Prostate gland (tissue), 2 donors: ENCODE measurements at regions not wholly inside any gene's neighbourhood (a gene's known extent, or its start where the extent isn't known, plus 50 kb on each side); places are given as distances from the start of the nearest gene placed in this dataset.

Experiments used
- POLR2A ChIP-seq: fragments of 450-650 bp; IDR thresholded peaks from one replicate; pipeline ENCODE4 v1.6.1; 2016; ENCODE audit warnings: antibody characterized with exemption, mild to moderate bottlenecking
- POLR2AphosphoS5 ChIP-seq: sonication (generic); formaldehyde crosslinking; IDR thresholded peaks from one replicate; pipeline ENCODE4 v1.6.1; 2017; ENCODE audit warnings: antibody characterized with exemption
- TF ChIP-seq, protein P1 (sequence below), 4 experiments: fragments of 200-600 bp in 2 of 4; fragments of 450-650 bp in 2 of 4; sonication (generic) in 2 of 4; IDR thresholded peaks; 1 replicate in 3 of 4; 2 replicates in 1 of 4; pipeline ENCODE4 v1.5.1; 2016 to 2019; ENCODE audit warnings: antibody characterized with exemption in 4 of 4, mild to moderate bottlenecking in 2 of 4, moderate library complexity in 2 of 4

DNA sequence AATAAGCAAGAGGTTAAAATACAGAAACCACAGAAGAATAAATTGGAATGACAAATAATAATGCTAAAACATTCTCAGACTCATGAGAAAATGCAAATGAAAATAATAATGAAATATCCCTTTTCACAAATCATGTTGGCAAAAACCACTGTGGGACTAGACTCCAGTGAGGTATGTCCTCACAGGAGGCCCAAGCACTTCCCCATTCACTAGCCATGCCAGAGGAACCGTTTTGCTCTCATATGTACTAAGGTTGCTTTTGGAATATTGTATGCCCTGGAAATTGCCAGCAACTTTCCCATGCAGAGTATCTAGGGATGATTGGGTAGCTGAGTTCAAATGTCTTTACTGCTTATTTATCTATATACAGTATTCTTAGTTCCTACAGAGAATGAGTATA, 106.2 kb upstream of the CHORDC1 start:
- TF ChIP-seq, protein P1, sequence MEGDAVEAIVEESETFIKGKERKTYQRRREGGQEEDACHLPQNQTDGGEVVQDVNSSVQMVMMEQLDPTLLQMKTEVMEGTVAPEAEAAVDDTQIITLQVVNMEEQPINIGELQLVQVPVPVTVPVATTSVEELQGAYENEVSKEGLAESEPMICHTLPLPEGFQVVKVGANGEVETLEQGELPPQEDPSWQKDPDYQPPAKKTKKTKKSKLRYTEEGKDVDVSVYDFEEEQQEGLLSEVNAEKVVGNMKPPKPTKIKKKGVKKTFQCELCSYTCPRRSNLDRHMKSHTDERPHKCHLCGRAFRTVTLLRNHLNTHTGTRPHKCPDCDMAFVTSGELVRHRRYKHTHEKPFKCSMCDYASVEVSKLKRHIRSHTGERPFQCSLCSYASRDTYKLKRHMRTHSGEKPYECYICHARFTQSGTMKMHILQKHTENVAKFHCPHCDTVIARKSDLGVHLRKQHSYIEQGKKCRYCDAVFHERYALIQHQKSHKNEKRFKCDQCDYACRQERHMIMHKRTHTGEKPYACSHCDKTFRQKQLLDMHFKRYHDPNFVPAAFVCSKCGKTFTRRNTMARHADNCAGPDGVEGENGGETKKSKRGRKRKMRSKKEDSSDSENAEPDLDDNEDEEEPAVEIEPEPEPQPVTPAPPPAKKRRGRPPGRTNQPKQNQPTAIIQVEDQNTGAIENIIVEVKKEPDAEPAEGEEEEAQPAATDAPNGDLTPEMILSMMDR (IDR thresholded peaks at IDR 0.05) = no peak
- TF ChIP-seq POLR2A (no peak), POLR2AphosphoS5 (no peak)
